NB4 (cell line): ENCODE measurements at regions not wholly inside any gene's neighbourhood (a gene's known extent, or its start where the extent isn't known, plus 50 kb on each side); places are given as distances from the start of the nearest gene placed in this dataset.

Experiments used
- CTCF ChIP-seq: IDR thresholded peaks from one replicate; pipeline ENCODE4 v1.5.1; 2012; ENCODE audit warnings: low read depth, low read length
- POLR2A ChIP-seq: IDR thresholded peaks from 2 replicates; pipeline ENCODE4 v1.6.1; 2011; ENCODE audit warnings: mild to moderate bottlenecking; ENCODE audit not compliant: insufficient read length; ENCODE audit errors: extremely low read depth

- TF ChIP-seq CTCF: no peak
- TF ChIP-seq POLR2A: no peak
These were observed 1111.8 kb upstream of the LCORL start for GRCh38 chr4:19133315-19133714.
